ENCODE measurements at regions not wholly inside any gene's neighbourhood (a gene's known extent, or its start where the extent isn't known, plus 50 kb on each side); places are given as distances from the start of the nearest gene placed in this dataset.

DNA sequence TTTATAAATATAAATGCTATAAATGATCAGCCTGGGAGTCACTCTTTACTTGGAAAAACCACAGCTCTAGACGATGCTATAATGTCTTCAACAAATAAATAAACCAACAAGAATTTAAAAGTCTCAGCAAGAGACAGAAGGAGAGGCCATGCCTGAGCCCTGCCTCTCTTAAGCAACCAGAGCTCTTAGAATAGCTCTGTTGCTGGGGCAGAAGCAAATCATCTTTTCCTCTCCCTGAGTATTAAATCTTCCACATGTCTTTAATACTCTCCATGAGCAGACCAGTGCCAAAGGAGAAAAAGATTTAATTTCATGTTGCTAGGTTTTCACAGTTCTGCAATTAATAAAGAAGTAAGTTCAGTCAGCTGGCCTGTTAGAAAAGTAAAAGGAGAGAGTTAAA, 408.0 kb upstream of the SLC30A5 start:
- POLR2A ChIA-PET = no interaction called here
- no peak for TF ChIP-seq KAT2B (IDR thresholded peaks at IDR 0.05; ENCODE audit: low read depth, low read length)
- no peak for TF ChIP-seq MEIS2 (IDR thresholded peaks at IDR 0.05; ENCODE audit: partially characterized antibody)
- TF ChIP-seq, protein P1, sequence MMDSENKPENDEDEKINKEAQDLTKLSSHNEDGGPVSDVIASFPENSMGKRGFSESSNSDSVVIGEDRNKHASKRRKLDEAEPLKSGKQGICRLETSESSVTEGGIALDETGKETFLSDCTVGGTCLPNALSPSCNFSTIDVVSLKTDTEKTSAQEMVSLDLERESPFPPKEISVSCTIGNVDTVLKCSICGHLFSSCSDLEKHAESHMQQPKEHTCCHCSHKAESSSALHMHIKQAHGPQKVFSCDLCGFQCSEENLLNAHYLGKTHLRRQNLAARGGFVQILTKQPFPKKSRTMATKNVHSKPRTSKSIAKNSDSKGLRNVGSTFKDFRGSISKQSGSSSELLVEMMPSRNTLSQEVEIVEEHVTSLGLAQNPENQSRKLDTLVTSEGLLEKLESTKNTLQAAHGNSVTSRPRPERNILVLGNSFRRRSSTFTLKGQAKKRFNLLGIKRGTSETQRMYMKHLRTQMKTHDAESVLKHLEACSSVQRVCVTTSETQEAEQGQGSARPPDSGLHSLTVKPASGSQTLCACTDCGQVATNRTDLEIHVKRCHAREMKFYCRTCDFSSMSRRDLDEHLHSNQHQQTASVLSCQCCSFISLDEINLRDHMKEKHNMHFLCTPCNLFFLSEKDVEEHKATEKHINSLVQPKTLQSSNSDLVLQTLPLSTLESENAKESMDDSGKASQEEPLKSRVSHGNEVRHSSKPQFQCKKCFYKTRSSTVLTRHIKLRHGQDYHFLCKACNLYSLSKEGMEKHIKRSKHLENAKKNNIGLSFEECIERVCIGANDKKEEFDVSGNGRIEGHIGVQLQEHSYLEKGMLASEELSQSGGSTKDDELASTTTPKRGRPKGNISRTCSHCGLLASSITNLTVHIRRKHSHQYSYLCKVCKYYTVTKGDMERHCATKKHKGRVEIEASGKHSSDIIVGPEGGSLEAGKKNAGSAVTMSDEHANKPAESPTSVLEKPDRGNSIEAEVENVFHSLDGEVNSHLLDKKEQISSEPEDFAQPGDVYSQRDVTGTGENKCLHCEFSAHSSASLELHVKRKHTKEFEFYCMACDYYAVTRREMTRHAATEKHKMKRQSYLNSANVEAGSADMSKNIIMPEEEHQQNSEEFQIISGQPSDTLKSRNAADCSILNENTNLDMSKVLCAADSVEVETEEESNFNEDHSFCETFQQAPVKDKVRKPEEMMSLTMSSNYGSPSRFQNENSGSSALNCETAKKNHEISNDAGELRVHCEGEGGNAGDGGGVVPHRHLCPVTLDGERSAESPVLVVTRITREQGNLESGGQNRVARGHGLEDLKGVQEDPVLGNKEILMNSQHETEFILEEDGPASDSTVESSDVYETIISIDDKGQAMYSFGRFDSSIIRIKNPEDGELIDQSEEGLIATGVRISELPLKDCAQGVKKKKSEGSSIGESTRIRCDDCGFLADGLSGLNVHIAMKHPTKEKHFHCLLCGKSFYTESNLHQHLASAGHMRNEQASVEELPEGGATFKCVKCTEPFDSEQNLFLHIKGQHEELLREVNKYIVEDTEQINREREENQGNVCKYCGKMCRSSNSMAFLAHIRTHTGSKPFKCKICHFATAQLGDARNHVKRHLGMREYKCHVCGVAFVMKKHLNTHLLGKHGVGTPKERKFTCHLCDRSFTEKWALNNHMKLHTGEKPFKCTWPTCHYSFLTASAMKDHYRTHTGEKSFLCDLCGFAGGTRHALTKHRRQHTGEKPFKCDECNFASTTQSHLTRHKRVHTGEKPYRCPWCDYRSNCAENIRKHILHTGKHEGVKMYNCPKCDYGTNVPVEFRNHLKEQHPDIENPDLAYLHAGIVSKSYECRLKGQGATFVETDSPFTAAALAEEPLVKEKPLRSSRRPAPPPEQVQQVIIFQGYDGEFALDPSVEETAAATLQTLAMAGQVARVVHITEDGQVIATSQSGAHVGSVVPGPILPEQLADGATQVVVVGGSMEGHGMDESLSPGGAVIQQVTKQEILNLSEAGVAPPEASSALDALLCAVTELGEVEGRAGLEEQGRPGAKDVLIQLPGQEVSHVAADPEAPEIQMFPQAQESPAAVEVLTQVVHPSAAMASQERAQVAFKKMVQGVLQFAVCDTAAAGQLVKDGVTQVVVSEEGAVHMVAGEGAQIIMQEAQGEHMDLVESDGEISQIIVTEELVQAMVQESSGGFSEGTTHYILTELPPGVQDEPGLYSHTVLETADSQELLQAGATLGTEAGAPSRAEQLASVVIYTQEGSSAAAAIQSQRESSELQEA (IDR thresholded peaks at IDR 0.05; ENCODE audit: low read depth) = no peak
- TF ChIP-seq U2AF1 (optimal IDR thresholded peaks at IDR 0.05; ENCODE audit: low read depth, low read length) = no peak
- TF ChIP-seq, protein P2, sequence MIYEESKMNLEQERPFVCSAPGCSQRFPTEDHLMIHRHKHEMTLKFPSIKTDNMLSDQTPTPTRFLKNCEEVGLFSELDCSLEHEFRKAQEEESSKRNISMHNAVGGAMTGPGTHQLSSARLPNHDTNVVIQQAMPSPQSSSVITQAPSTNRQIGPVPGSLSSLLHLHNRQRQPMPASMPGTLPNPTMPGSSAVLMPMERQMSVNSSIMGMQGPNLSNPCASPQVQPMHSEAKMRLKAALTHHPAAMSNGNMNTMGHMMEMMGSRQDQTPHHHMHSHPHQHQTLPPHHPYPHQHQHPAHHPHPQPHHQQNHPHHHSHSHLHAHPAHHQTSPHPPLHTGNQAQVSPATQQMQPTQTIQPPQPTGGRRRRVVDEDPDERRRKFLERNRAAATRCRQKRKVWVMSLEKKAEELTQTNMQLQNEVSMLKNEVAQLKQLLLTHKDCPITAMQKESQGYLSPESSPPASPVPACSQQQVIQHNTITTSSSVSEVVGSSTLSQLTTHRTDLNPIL (CRISPR knock-in tag; IDR thresholded peaks at IDR 0.05) = no peak
- no peak for TF ChIP-seq ZNF444 (CRISPR knock-in tag; IDR thresholded peaks at IDR 0.05)
- no peak for TF ChIP-seq ILF3 (IDR thresholded peaks at IDR 0.05; ENCODE audit: borderline replicate concordance)
- TF ChIP-seq TCF7L2 (IDR thresholded peaks at IDR 0.05; ENCODE audit: low read depth, low read length) = no peak
- TF ChIP-seq, protein P3, sequence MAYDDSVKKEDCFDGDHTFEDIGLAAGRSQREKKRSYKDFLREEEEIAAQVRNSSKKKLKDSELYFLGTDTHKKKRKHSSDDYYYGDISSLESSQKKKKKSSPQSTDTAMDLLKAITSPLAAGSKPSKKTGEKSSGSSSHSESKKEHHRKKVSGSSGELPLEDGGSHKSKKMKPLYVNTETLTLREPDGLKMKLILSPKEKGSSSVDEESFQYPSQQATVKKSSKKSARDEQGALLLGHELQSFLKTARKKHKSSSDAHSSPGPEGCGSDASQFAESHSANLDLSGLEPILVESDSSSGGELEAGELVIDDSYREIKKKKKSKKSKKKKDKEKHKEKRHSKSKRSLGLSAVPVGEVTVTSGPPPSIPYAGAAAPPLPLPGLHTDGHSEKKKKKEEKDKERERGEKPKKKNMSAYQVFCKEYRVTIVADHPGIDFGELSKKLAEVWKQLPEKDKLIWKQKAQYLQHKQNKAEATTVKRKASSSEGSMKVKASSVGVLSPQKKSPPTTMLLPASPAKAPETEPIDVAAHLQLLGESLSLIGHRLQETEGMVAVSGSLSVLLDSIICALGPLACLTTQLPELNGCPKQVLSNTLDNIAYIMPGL (CRISPR knock-in tag; IDR thresholded peaks at IDR 0.05) = no peak
- no peak for TF ChIP-seq NCOR1 (IDR thresholded peaks at IDR 0.05)
- TF ChIP-seq, protein P4, sequence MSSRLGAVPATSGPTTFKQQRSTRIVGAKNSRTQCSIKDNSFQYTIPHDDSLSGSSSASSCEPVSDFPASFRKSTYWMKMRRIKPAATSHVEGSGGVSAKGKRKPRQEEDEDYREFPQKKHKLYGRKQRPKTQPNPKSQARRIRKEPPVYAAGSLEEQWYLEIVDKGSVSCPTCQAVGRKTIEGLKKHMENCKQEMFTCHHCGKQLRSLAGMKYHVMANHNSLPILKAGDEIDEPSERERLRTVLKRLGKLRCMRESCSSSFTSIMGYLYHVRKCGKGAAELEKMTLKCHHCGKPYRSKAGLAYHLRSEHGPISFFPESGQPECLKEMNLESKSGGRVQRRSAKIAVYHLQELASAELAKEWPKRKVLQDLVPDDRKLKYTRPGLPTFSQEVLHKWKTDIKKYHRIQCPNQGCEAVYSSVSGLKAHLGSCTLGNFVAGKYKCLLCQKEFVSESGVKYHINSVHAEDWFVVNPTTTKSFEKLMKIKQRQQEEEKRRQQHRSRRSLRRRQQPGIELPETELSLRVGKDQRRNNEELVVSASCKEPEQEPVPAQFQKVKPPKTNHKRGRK (tag; IDR thresholded peaks at IDR 0.05) = no peak

More for the DNA sequence above, 408.0 kb upstream of the SLC30A5 start:
- FAIRE-seq (no peak), DNase-seq (ENCODE audit: extremely low read depth in 1 of 4, low spot score in 3 of 4) (no peak), ATAC-seq (no peak)
- H3K9me1 ChIP-seq (ENCODE audit: control insufficient read depth, insufficient read depth, low read length) = no peaks in the 10 kb centered on the region
- no peaks in the 10 kb centered on the region for H4K20me1 ChIP-seq (replicated peaks; ENCODE audit: control insufficient read depth, insufficient read depth, low read length)
- H3K27me3 ChIP-seq (ENCODE audit: control insufficient read depth in 2 of 2, insufficient read depth in 2 of 2, low read length in 2 of 2) = 0 out of 5 replicates have a peak, but pooled peaks cover 0 to 2% of the 10 kb centered on the region in 2 experiments
- H3K36me3 ChIP-seq (ENCODE audit: control insufficient read depth, insufficient read depth, low read length) = no peaks in the 10 kb centered on the region
- in situ Hi-C loops (cut with MboI) = no loop called here
- no peak overlapping the region for H3K27ac ChIP-seq (ENCODE audit: extremely low read depth, low read depth, low read length)
- intact Hi-C loops (cut with micrococcal nuclease) = no loop called here
- no peaks in the 10 kb centered on the region for H3K79me2 ChIP-seq (ENCODE audit: control insufficient read depth, insufficient read depth, low read length)
- CTCF ChIA-PET (ENCODE audit: low intra/inter-chr PET ratio) = no interaction called here
- H3K4me3 ChIP-seq = no peak overlapping the region
- H3K4me2 ChIP-seq (ENCODE audit: insufficient read depth, low read length) = no peak overlapping the region
- BruUV-seq (replicated peaks) = no TSS peak
- no peaks in the 10 kb centered on the region for H3K9me3 ChIP-seq (replicated peaks; ENCODE audit: control insufficient read depth, insufficient read depth, low read depth, low read length)
- H2AFZ ChIP-seq (ENCODE audit: low read depth, low read length) = no peak overlapping the region
- no peak overlapping the region for H3K9ac ChIP-seq (ENCODE audit: insufficient read depth in 1 of 2, low read depth in 2 of 2, low read length in 2 of 2)
- WGBS (ENCODE audit: insufficient coverage, low coverage, missing lambda C conversion rate) = 0% methylated on average over 1 of the region's 1 CpG
- no peaks in the 10 kb centered on the region for H3K4me1 ChIP-seq (replicated peaks in 1 of 2; ENCODE audit: control insufficient read depth in 2 of 2, insufficient read depth in 2 of 2, low read length in 2 of 2)

All from K562 (cell line).